SK-N-SH treated with all-trans-retinoic acid at 6 μM for 48 hours (cell line): ENCODE measurements at regions not wholly inside any gene's neighbourhood (a gene's known extent, or its start where the extent isn't known, plus 50 kb on each side); places are given as distances from the start of the nearest gene placed in this dataset.

Source experiments
- ATAC-seq: fragments of 200-7000 bp; cut with Tn5 transposase; 3 replicates; pipeline ENCODE4 v1.9.1; 2020; ENCODE audit warnings: mild to moderate bottlenecking, moderate library complexity
- ARNTL ChIP-seq: fragments of 450-650 bp; formaldehyde crosslinking; IDR thresholded peaks from 2 replicates; pipeline ENCODE4 v1.5.0; 2020; ENCODE audit warnings: low read depth, mild to moderate bottlenecking, moderate library complexity, borderline replicate concordance
- BACH2 ChIP-seq: fragments of 250-450 bp; sonication (Bioruptor Pico); IDR thresholded peaks from 2 replicates; pipeline ENCODE4 v1.9.0; 2021; ENCODE audit warnings: mild to moderate bottlenecking, borderline replicate concordance
- CREB5 ChIP-seq: fragments of 250-450 bp; sonication (Bioruptor Pico); IDR thresholded peaks from 2 replicates; pipeline ENCODE4 v1.5.1; 2020; ENCODE audit warnings: low read depth, mild to moderate bottlenecking, moderate library complexity
- CSDC2 ChIP-seq: fragments of 250-450 bp; sonication (Bioruptor Pico); IDR thresholded peaks from 2 replicates; pipeline ENCODE4 v1.5.0; 2020; ENCODE audit warnings: mild to moderate bottlenecking, moderate library complexity
- ESRRG ChIP-seq: fragments of 250-450 bp; sonication (Bioruptor Pico); IDR thresholded peaks from 2 replicates; pipeline ENCODE4 v1.6.1; 2021; ENCODE audit warnings: mild to moderate bottlenecking
- GLIS3 ChIP-seq: fragments of 250-450 bp; sonication (Bioruptor Pico); IDR thresholded peaks from 2 replicates; pipeline ENCODE4 v1.5.0; 2020; ENCODE audit warnings: mild to moderate bottlenecking, moderate library complexity
- ISL1 ChIP-seq: fragments of 250-450 bp; sonication (Bioruptor Pico); IDR thresholded peaks from 2 replicates; pipeline ENCODE4 v2.1.2; 2022; ENCODE audit warnings: mild to moderate bottlenecking, moderate library complexity
- OSR1 ChIP-seq: fragments of 250-450 bp; sonication (Bioruptor Pico); IDR thresholded peaks from 2 replicates; pipeline ENCODE4 v1.8.0; 2022; ENCODE audit warnings: moderate library complexity, mild to moderate bottlenecking, inconsistent platforms
- POU6F1 ChIP-seq: fragments of 250-450 bp; sonication (Bioruptor Pico); IDR thresholded peaks from 2 replicates; pipeline ENCODE4 v1.8.0; 2021; ENCODE audit warnings: low read depth, mild to moderate bottlenecking, moderate library complexity, borderline replicate concordance
- PPARA ChIP-seq: fragments of 250-450 bp; sonication (Bioruptor Pico); IDR thresholded peaks from 2 replicates; pipeline ENCODE4 v1.5.0; 2020; ENCODE audit warnings: mild to moderate bottlenecking, borderline replicate concordance
- RARB ChIP-seq: fragments of 250-450 bp; sonication (Bioruptor Pico); IDR thresholded peaks from 2 replicates; pipeline ENCODE4 v1.8.0; 2021; ENCODE audit warnings: mild to moderate bottlenecking, moderate library complexity
- SNAI2 ChIP-seq: fragments of 250-450 bp; sonication (Bioruptor Pico); IDR thresholded peaks from 2 replicates; pipeline ENCODE4 v1.5.0; 2020; ENCODE audit warnings: mild to moderate bottlenecking, moderate library complexity
- TCF4 ChIP-seq: fragments of 250-450 bp; sonication (Bioruptor Pico); IDR thresholded peaks from 2 replicates; pipeline ENCODE4 v1.8.0; 2021; ENCODE audit warnings: mild to moderate bottlenecking, moderate library complexity, borderline replicate concordance
- TOX ChIP-seq: fragments of 250-450 bp; sonication (Bioruptor Pico); IDR thresholded peaks from 2 replicates; pipeline ENCODE4 v1.8.0; 2021; ENCODE audit warnings: mild to moderate bottlenecking, moderate library complexity, borderline replicate concordance
- TSHZ2 ChIP-seq: fragments of 250-450 bp; sonication (Bioruptor Pico); IDR thresholded peaks from 2 replicates; pipeline ENCODE4 v1.5.0; 2020; ENCODE audit warnings: mild to moderate bottlenecking, moderate library complexity
- ZC3H10 ChIP-seq: fragments of 250-450 bp; sonication (Bioruptor Pico); IDR thresholded peaks from 2 replicates; pipeline ENCODE4 v1.5.1; 2021; ENCODE audit warnings: mild to moderate bottlenecking, moderate library complexity
- ZFP3 ChIP-seq: fragments of 250-450 bp; sonication (Bioruptor Pico); IDR thresholded peaks from 2 replicates; pipeline ENCODE4 v1.5.0; 2020; ENCODE audit warnings: mild to moderate bottlenecking, moderate library complexity
- ZNF565 ChIP-seq: fragments of 450-650 bp; formaldehyde crosslinking; conservative IDR thresholded peaks from 2 replicates; pipeline ENCODE4 v1.5.0; 2020; ENCODE audit warnings: low read depth, mild to moderate bottlenecking, moderate library complexity
- ZNF70 ChIP-seq: fragments of 450-650 bp; formaldehyde crosslinking; IDR thresholded peaks from 2 replicates; pipeline ENCODE4 v1.5.0; 2020; ENCODE audit warnings: mild to moderate bottlenecking, moderate library complexity
- ZNF8 ChIP-seq: fragments of 450-650 bp; formaldehyde crosslinking; IDR thresholded peaks from 2 replicates; pipeline ENCODE4 v1.5.0; 2020; ENCODE audit warnings: mild to moderate bottlenecking, moderate library complexity
- TF ChIP-seq, protein P1 (sequence below): fragments of 250-450 bp; sonication (Bioruptor Pico); IDR thresholded peaks from 2 replicates; pipeline ENCODE4 v1.8.0; 2020; ENCODE audit warnings: mild to moderate bottlenecking, moderate library complexity, borderline replicate concordance
- TF ChIP-seq, protein P2 (sequence below): fragments of 250-450 bp; sonication (Bioruptor Pico); IDR thresholded peaks from 2 replicates; pipeline ENCODE4 v1.5.1; 2021; ENCODE audit warnings: mild to moderate bottlenecking, moderate library complexity

- TF ChIP-seq, protein P1, sequence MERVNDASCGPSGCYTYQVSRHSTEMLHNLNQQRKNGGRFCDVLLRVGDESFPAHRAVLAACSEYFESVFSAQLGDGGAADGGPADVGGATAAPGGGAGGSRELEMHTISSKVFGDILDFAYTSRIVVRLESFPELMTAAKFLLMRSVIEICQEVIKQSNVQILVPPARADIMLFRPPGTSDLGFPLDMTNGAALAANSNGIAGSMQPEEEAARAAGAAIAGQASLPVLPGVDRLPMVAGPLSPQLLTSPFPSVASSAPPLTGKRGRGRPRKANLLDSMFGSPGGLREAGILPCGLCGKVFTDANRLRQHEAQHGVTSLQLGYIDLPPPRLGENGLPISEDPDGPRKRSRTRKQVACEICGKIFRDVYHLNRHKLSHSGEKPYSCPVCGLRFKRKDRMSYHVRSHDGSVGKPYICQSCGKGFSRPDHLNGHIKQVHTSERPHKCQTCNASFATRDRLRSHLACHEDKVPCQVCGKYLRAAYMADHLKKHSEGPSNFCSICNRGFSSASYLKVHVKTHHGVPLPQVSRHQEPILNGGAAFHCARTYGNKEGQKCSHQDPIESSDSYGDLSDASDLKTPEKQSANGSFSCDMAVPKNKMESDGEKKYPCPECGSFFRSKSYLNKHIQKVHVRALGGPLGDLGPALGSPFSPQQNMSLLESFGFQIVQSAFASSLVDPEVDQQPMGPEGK (CRISPR knock-in tag): no peak
- TF ChIP-seq TOX (CRISPR knock-in tag) (no peak), TCF4 (CRISPR knock-in tag) (no peak), ZNF8 (CRISPR knock-in tag) (no peak), RARB (no peak), ZC3H10 (CRISPR knock-in tag) (no peak), POU6F1 (no peak), GLIS3 (CRISPR knock-in tag) (no peak)
Observed at GRCh38 chr6:139582956-139583355, 208.5 kb upstream of the CITED2 start (continued).

GRCh38 chr6:139581485-139581865 lies 207.0 kb upstream of the CITED2 start:
- no peak for ATAC-seq
- TF ChIP-seq ESRRG (CRISPR knock-in tag) (no peak), ZNF8 (CRISPR knock-in tag) (no peak), RARB (no peak), ZNF565 (CRISPR knock-in tag) (no peak), ZFP3 (no peak), SNAI2 (CRISPR knock-in tag) (no peak), ZNF70 (no peak), POU6F1 (no peak), OSR1 (CRISPR knock-in tag) (no peak), CREB5 (CRISPR knock-in tag) (no peak), PPARA (no peak), ISL1 (CRISPR knock-in tag) (no peak), ARNTL (no peak), GLIS3 (CRISPR knock-in tag) (no peak)
- TF ChIP-seq, protein P1 (CRISPR knock-in tag): no peak
- TF ChIP-seq, protein P2, sequence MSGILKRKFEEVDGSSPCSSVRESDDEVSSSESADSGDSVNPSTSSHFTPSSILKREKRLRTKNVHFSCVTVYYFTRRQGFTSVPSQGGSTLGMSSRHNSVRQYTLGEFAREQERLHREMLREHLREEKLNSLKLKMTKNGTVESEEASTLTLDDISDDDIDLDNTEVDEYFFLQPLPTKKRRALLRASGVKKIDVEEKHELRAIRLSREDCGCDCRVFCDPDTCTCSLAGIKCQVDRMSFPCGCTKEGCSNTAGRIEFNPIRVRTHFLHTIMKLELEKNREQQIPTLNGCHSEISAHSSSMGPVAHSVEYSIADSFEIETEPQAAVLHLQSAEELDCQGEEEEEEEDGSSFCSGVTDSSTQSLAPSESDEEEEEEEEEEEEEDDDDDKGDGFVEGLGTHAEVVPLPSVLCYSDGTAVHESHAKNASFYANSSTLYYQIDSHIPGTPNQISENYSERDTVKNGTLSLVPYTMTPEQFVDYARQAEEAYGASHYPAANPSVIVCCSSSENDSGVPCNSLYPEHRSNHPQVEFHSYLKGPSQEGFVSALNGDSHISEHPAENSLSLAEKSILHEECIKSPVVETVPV (CRISPR knock-in tag): no peak
- TF ChIP-seq, all 23 proteins: peak for 0

DNA sequence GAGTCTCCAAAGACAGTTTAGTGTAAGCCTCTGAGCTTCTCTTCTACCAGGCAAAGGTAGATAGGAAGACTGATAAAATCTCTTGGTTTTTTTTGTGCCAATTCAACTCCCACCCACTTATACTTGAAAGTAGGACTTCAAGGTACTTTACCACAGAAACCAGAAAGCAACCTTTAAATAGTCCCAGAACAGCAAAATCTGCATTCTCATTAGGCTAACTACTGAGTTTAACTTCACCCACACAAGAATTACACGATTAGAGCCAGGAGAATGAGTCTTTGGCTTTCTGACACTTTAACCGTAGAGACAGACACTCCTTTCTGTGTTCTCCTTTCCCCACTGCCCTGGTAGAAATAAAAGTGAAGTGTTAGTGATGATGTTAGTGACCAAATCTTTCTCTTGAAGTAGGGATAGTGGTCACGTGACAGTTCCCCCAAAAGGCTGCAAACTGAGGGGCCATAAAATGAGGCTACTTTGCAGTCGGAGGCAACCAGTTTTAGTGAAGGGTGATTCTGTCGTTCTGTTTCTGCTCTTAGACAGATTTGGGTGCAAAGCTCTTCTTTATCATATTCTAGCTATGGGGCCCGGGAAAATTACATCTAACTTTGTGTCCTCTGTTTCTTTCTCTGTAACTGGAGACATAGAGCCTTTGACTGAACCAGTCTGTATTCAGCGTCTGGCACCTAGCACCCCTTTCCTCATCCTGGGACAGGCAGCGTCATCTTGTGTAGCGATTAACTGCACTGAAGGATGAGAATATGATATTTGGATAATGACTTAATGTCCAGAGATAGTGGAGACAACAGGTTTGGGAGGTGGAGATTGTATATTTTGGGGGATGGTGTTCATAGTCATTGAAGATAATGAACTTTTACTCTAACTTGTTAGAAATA lies 206.4 kb upstream of the CITED2 start:
- ATAC-seq: no peak
- no peak for TF ChIP-seq GLIS3 (CRISPR knock-in tag)
- no peak for TF ChIP-seq ZNF70
- no peak for TF ChIP-seq ISL1 (CRISPR knock-in tag)
- no peak for TF ChIP-seq ZC3H10 (CRISPR knock-in tag)
- TF ChIP-seq TSHZ2: no peak
- no peak for TF ChIP-seq CSDC2 (CRISPR knock-in tag)
- TF ChIP-seq SNAI2 (CRISPR knock-in tag): no peak
- no peak for TF ChIP-seq ZNF565 (CRISPR knock-in tag)
- TF ChIP-seq, protein P2 (CRISPR knock-in tag): no peak
- TF ChIP-seq ARNTL: no peak
- no peak for TF ChIP-seq ESRRG (CRISPR knock-in tag)
- no peak for TF ChIP-seq BACH2 (CRISPR knock-in tag)
- TF ChIP-seq ZFP3: no peak
